ENCODE measurements at regions not wholly inside any gene's neighbourhood (a gene's known extent, or its start where the extent isn't known, plus 50 kb on each side); places are given as distances from the start of the nearest gene placed in this dataset.
"Not testable (repeated sequence)": the region's sequence is repeated elsewhere in the genome, so short reads cannot be mapped to it uniquely, and the experiment has no call there.

- DNase-seq (ENCODE audit: low read depth, low spot score) = no peak
Observed at GRCh38 chr13:34371645-34372395, 553.9 kb downstream of the RFC3 start.

GRCh38 chr13:34372581-34372980 is 554.6 kb downstream of the RFC3 start:
- H3K27ac ChIP-seq = no peak overlapping the region
- no peak for DNase-seq (ENCODE audit: low read depth, low spot score)

More at GRCh38 chr13:34371645-34372395, 553.9 kb downstream of the RFC3 start:
- no peak overlapping the region for H3K27ac ChIP-seq

GRCh38 chr13:34376483-34376882 is 558.5 kb downstream of the RFC3 start:
- H3K27ac ChIP-seq = no peak overlapping the region
- DNase-seq (ENCODE audit: low read depth, low spot score) = no peak

- DNase-seq (ENCODE audit: low read depth, low spot score) = no peak
- no peak overlapping the region for H3K27ac ChIP-seq
Observed at GRCh38 chr13:34381228-34381627, 560.8 kb upstream of the NBEA start.

- no peak for DNase-seq (ENCODE audit: low read depth, low spot score)
- H3K27ac ChIP-seq = no peak overlapping the region
Observed at GRCh38 chr13:34383728-34384127, 558.3 kb upstream of the NBEA start.

GRCh38 chr13:34386229-34386628 is 555.8 kb upstream of the NBEA start:
- H3K27ac ChIP-seq; DNase-seq (ENCODE audit: low read depth, low spot score): not testable (repeated sequence)

- DNase-seq (ENCODE audit: low read depth, low spot score) = peak; percentile 14
- no peak overlapping the region for H3K27ac ChIP-seq
Observed at GRCh38 chr13:34391076-34391475, 551.0 kb upstream of the NBEA start.

- no peak for DNase-seq (ENCODE audit: low read depth, low spot score)
- H3K27ac ChIP-seq = no peak overlapping the region
Observed at GRCh38 chr13:34401696-34402095, 540.4 kb upstream of the NBEA start.

- H3K27ac ChIP-seq = no peak overlapping the region
Observed at GRCh38 chr13:34405410-34406181, 536.5 kb upstream of the NBEA start.

GRCh38 chr13:34408640-34409039 is 533.4 kb upstream of the NBEA start:
- no peak overlapping the region for H3K27ac ChIP-seq
- DNase-seq (ENCODE audit: low read depth, low spot score) = no peak

More at GRCh38 chr13:34405410-34406181, 536.5 kb upstream of the NBEA start:
- DNase-seq (ENCODE audit: low read depth, low spot score) = no peak

GRCh38 chr13:34409496-34410182 is 532.4 kb upstream of the NBEA start:
- H3K27ac ChIP-seq = no peak overlapping the region
- DNase-seq (ENCODE audit: low read depth, low spot score) = no peak

GRCh38 chr13:34410678-34411077 is 531.4 kb upstream of the NBEA start:
- no peak for DNase-seq (ENCODE audit: low read depth, low spot score)

GRCh38 chr13:34411177-34411576 is 530.9 kb upstream of the NBEA start:
- H3K27ac ChIP-seq = no peak overlapping the region
- no peak for DNase-seq (ENCODE audit: low read depth, low spot score)

More at GRCh38 chr13:34410678-34411077, 531.4 kb upstream of the NBEA start:
- no peak overlapping the region for H3K27ac ChIP-seq

GRCh38 chr13:34411894-34412293 is 530.2 kb upstream of the NBEA start:
- H3K27ac ChIP-seq = no peak overlapping the region
- no peak for DNase-seq (ENCODE audit: low read depth, low spot score)

GRCh38 chr13:34412295-34412694 is 529.8 kb upstream of the NBEA start:
- no peak overlapping the region for H3K27ac ChIP-seq
- DNase-seq (ENCODE audit: low read depth, low spot score) = no peak

GRCh38 chr13:34412817-34413375 is 529.2 kb upstream of the NBEA start:
- peak; percentile 56 for DNase-seq (ENCODE audit: low read depth, low spot score)
- no peak overlapping the region for H3K27ac ChIP-seq

GRCh38 chr13:34413538-34414210 is 528.4 kb upstream of the NBEA start:
- DNase-seq (ENCODE audit: low read depth, low spot score) = no peak

GRCh38 chr13:34414616-34415015 is 527.5 kb upstream of the NBEA start:
- no peak overlapping the region for H3K27ac ChIP-seq
- DNase-seq (ENCODE audit: low read depth, low spot score) = no peak

More at GRCh38 chr13:34413538-34414210, 528.4 kb upstream of the NBEA start:
- no peak overlapping the region for H3K27ac ChIP-seq

- DNase-seq (ENCODE audit: low read depth, low spot score) = no peak
- H3K27ac ChIP-seq = no peak overlapping the region
Observed at GRCh38 chr13:34416971-34417380, 525.1 kb upstream of the NBEA start.

- no peak for DNase-seq (ENCODE audit: low read depth, low spot score)
- no peak overlapping the region for H3K27ac ChIP-seq
Observed at GRCh38 chr13:34417896-34418295, 524.2 kb upstream of the NBEA start.

Data from epithelial cell of prostate (primary cell).